Neutrophil (primary cell): ENCODE measurements at regions not wholly inside any gene's neighbourhood (a gene's known extent, or its start where the extent isn't known, plus 50 kb on each side); places are given as distances from the start of the nearest gene placed in this dataset.

Experiments used
- H3K27ac ChIP-seq: fragments of 200-600 bp; sonication (generic); 2 replicates; pipeline ENCODE4 v1.5.1; 2016; ENCODE audit warnings: mild to moderate bottlenecking, moderate library complexity
- H3K27me3 ChIP-seq: fragments of 200-600 bp; sonication (generic); 2 replicates; pipeline ENCODE4 v1.6.0; 2016; ENCODE audit warnings: mild to moderate bottlenecking
- H3K36me3 ChIP-seq: fragments of 200-600 bp; sonication (generic); 2 replicates; pipeline ENCODE4 v1.5.1; 2017
- H3K4me1 ChIP-seq, 2 experiments: fragments of 200-600 bp in 1 of 2; sonication (generic) in 1 of 2; 1 replicate in 1 of 2; 2 replicates in 1 of 2; pipeline versions ENCODE4 v1.5.1 to v1.6.1; 2013 to 2016; ENCODE audit warnings: low read depth in 1 of 2, low read length in 1 of 2, mild to moderate bottlenecking in 1 of 2, moderate library complexity in 1 of 2; ENCODE audit not compliant: control insufficient read depth in 1 of 2, insufficient read depth in 1 of 2
- H3K4me3 ChIP-seq, 2 experiments: fragments of 200-600 bp in 1 of 2; sonication (generic) in 1 of 2; 1 replicate in 1 of 2; 2 replicates in 1 of 2; pipeline ENCODE4 v1.5.1; 2013 to 2016; ENCODE audit warnings: low read depth in 1 of 2, low read length in 1 of 2, mild to moderate bottlenecking in 1 of 2, moderate library complexity in 1 of 2
- H3K9me3 ChIP-seq: fragments of 200-600 bp; sonication (generic); 2 replicates; pipeline ENCODE4 v1.5.1; 2016
- TF ChIP-seq, protein P1 (sequence below): fragments of 200-600 bp; sonication (generic); IDR thresholded peaks from 2 replicates; pipeline ENCODE4 v1.5.1; 2016; ENCODE audit warnings: antibody characterized with exemption

DNA sequence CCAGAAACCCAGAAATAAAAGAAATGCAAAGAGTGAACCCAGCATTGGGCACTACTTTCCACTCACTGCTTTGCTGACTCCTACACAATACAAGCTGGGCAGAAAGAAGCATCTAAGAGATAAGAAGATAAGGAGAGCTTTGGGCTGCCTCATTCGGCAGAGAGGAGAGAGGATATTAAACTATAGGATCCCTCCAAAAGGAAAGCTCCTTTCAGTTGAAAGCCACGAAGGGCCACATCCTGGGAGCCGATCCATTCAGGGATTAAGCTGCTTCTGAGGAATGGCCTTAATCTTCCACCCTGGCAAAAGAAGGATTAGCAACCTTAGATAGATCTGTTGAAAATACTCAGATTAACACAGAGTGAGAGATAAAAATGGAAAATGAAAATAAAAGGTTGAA, 274.9 kb upstream of the PPP2R3A start:
- TF ChIP-seq, protein P1, sequence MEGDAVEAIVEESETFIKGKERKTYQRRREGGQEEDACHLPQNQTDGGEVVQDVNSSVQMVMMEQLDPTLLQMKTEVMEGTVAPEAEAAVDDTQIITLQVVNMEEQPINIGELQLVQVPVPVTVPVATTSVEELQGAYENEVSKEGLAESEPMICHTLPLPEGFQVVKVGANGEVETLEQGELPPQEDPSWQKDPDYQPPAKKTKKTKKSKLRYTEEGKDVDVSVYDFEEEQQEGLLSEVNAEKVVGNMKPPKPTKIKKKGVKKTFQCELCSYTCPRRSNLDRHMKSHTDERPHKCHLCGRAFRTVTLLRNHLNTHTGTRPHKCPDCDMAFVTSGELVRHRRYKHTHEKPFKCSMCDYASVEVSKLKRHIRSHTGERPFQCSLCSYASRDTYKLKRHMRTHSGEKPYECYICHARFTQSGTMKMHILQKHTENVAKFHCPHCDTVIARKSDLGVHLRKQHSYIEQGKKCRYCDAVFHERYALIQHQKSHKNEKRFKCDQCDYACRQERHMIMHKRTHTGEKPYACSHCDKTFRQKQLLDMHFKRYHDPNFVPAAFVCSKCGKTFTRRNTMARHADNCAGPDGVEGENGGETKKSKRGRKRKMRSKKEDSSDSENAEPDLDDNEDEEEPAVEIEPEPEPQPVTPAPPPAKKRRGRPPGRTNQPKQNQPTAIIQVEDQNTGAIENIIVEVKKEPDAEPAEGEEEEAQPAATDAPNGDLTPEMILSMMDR: no peak
- Histone ChIP-seq H3K27me3 (no peaks in the 10 kb centered on the region), H3K27ac (no peak overlapping the region), H3K4me1 (no peaks in the 10 kb centered on the region), H3K9me3 (no peaks in the 10 kb centered on the region), H3K4me3 (no peak overlapping the region), H3K36me3 (no peaks in the 10 kb centered on the region)

- Histone ChIP-seq H3K36me3 (no peaks in the 10 kb centered on the region), H3K9me3 (no peaks in the 10 kb centered on the region), H3K27me3 (no peaks in the 10 kb centered on the region), H3K4me1 (no peaks in the 10 kb centered on the region), H3K4me3 (no peak overlapping the region), H3K27ac (no peak overlapping the region)
- TF ChIP-seq, protein P1: no peak
These were observed 274.3 kb upstream of the PPP2R3A start for GRCh38 chr3:135691240-135691639.

DNA sequence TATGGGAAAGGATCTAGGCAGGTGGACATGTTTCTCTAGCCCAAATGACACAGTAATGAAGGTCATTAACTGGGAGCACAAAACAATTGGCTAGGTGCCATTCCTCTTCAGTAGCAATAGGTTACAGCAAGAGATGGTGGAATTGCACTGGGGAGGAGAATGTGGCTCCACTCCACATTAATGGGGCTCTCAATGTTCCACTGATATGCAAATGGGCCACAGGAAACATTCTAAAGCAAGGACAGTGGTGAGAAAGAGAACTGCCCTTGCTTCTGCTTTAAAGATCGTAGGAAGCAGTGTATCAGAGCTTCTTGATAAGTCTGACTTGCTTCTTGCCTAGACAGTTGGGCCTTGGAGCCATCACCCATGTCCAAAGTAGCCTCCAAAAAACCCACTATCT, 271.4 kb upstream of the PPP2R3A start:
- no peaks in the 10 kb centered on the region for H3K9me3 ChIP-seq
- TF ChIP-seq, protein P1: no peak
- no peaks in the 10 kb centered on the region for H3K27me3 ChIP-seq
- H3K27ac ChIP-seq: no peak overlapping the region
- H3K4me1 ChIP-seq: no peaks in the 10 kb centered on the region
- H3K36me3 ChIP-seq: no peaks in the 10 kb centered on the region
- H3K4me3 ChIP-seq: no peak overlapping the region

GRCh38 chr3:135699741-135700140, 265.8 kb upstream of the PPP2R3A start:
- no peaks in the 10 kb centered on the region for H3K4me1 ChIP-seq
- no peak overlapping the region for H3K4me3 ChIP-seq
- H3K27me3 ChIP-seq: no peaks in the 10 kb centered on the region
- no peaks in the 10 kb centered on the region for H3K36me3 ChIP-seq
- no peaks in the 10 kb centered on the region for H3K9me3 ChIP-seq
- TF ChIP-seq, protein P1: no peak
- no peak overlapping the region for H3K27ac ChIP-seq

DNA sequence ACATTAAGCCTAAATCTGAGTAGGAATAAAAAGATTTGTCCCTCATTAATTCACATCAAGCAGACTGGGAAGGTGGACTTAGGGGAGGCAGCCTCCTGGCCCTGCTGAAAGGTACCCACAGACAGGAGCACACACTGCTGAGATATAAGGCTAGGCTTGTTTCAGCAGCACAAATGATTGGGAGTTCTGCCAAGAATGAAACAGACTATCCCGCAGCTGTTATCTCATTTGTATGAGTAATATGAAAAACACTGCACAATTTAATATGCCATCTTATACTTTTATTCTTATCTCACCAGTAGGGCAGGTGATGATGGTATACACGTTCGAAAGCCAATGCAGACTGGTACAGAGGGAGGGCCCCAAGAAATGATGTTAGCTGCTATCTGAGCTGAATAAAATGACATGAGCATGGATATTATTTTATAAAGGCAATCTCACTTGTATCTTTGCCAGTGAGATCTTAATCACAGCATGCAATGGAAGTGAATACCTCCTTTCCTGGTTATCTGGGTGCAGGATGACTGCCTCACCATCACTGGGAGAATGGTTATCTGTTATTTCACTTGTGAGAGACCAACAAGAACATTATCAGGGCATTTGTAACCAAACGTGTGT, 258.7 kb upstream of the PPP2R3A start:
- no peaks in the 10 kb centered on the region for H3K9me3 ChIP-seq
- H3K4me3 ChIP-seq: no peak overlapping the region
- TF ChIP-seq, protein P1: no peak
- no peaks in the 10 kb centered on the region for H3K36me3 ChIP-seq
- H3K27me3 ChIP-seq: no peaks in the 10 kb centered on the region
- H3K27ac ChIP-seq: no peak overlapping the region
- H3K4me1 ChIP-seq: no peaks in the 10 kb centered on the region

- TF ChIP-seq, protein P1: no peak
- Histone ChIP-seq H3K27me3 (no peaks in the 10 kb centered on the region), H3K36me3 (no peaks in the 10 kb centered on the region), H3K27ac (no peak overlapping the region), H3K4me1 (no peaks in the 10 kb centered on the region), H3K4me3 (no peak overlapping the region), H3K9me3 (no peaks in the 10 kb centered on the region)
These were observed 246.1 kb upstream of the PPP2R3A start for GRCh38 chr3:135719449-135719848.
